H4 (cell line): ENCODE measurements at regions not wholly inside any gene's neighbourhood (a gene's known extent, or its start where the extent isn't known, plus 50 kb on each side); places are given as distances from the start of the nearest gene placed in this dataset.
A peak's percentile ranks its signal among the peaks of the same experiment; 100 is the strongest.
"Not testable (repeated sequence)": the region's sequence is repeated elsewhere in the genome, so short reads cannot be mapped to it uniquely, and the experiment has no call there.

Source experiments
- DNase-seq: peaks from one replicate; pipeline ENCODE4 v3.0.0-alpha.2; 2015; ENCODE audit warnings: low spot score

DNA sequence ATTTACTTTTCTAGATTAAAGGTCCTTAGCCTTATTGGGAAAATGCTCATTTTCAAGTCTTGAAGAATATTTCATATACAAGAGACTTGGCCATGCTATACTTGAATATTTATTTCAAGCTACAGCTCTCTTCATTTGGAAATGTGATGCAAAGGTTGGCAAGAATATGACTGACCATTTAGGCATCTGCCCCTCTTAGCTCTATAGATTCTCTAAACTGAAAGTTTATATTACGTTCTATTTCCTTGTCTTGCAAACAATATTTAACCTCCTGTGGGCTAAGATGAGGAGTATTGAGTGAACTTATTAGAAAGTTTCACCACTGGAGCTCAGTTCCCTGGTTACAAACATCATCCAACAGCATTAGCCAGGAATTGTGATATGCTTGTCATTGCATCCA, 593.1 kb downstream of the MAT2B start:
- DNase-seq = no peak

DNA sequence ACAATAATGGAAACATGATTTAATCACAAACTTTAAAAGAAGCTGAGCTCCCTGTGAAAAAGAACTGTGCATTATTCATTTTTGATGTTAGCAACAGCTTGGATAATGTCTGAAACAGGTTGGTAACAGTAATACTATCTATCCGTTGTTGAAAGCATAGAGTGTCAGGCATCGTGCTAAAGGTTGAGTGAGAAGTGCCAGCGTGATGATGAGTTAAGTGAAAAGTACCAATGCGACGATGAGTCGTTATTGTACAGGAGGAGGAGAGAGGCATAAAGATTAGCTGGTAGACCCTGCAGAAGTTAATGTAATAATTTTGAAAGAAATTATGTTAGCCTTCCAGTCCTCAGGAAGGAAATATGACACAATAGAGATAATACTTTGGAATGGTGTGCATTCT, 593.6 kb downstream of the MAT2B start:
- no peak for DNase-seq

DNA sequence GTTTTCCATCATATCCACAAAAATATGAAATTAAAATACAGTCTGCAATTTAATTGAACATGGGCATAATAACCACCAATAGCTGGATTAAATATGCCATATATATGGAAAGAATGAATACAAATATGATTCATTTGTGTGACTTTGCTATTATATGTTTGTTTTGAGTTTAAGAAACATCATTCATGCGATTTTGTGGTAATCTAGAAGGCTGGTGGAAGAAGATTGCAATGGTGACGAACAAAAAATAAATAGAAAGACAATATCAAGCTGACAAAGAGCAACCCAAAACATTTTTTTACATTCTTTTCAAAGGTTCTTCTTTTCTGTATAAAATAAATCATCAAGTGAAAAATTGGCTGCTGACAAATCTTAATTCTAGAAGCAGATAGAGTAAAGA, 610.0 kb downstream of the MAT2B start:
- no peak for DNase-seq

DNA sequence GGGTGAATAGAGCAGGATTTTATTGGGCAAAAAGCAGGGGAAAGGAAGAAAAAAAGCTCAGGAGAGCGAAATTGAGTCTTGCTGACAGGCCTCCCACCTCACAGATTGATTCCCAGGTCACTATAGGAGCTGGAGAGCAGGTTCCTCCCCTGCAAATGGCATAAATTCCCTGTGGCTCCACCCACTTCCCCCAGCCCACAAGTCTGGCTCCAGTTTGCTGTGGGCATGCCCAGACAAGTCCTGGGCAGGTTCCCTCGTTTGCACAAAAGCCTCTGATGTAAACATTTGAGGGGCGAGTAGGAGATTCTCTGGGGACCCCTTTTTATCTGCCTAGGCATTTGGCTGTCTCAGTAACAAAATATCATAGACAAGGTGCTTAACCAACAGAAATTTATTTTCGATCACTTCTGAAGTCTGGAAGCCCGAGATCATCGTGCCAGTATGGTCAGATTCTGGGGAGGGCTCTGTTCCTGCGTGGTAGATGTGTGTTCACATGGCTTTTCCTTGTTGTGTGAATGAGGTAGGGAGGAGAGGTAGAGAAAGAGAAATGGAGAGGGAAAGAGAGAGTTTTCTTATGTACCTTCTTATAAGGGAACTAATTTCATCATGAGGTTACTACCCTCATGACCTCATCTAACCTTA, 614.5 kb downstream of the MAT2B start:
- peak; percentile 42 for DNase-seq

DNA sequence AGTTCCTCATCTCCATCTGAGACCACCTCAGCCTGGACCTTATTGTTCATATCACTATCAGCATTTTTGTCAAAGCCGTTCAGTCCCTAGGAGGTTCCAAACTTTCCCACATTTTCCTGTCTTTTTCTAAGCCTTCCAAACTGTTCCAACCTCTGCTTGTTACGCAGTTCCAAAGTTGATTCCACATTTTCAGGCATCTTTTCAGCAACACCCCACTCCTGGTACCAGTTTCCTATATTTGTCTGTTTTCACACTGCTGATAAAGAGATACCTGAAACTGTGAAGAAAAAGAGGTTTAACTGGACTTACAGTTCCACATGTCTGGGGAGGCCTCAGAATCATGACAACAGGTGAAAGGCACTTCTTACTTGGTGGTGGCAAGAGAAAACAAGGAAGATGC, 622.1 kb downstream of the MAT2B start:
- no peak for DNase-seq

DNA sequence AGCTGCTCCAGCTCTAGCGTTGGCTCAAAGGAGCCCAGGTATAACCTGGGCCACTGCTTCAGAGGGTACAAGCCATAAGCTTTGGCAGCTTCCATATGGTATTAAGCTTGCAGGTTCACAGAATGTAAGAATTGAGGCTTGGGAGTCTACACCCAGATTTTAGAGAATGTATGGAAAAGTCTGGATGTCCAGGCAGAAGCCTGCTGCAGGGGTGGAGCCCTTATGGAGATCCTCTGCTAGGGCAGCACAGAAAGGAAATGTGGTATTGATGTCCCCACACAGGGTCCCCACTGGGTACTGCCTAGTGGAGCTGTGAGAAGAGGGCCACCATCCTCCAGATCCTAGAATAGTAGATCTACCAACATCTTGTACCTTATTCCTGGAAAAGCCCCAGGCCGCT, 626.9 kb downstream of the MAT2B start:
- DNase-seq = no peak

DNA sequence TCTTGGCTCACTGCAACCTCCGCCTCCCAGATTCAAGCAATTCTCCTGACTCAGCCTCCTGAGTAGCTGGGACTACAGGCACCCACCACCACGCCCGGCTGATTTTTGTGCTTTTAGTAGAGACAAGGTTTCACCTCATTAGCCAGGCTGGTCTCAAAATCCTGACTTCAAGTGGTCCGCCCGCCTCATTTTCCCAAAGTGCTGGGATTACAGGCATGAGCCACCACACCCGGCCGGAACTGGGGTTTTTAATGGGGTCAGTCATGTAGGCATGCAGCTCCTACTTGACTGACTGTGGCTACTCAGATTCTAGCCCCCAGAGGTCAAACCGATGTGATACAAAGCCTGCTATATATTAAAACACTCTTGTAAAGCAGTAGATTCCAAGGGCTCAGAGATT, 631.7 kb downstream of the MAT2B start:
- DNase-seq = no peak

DNA sequence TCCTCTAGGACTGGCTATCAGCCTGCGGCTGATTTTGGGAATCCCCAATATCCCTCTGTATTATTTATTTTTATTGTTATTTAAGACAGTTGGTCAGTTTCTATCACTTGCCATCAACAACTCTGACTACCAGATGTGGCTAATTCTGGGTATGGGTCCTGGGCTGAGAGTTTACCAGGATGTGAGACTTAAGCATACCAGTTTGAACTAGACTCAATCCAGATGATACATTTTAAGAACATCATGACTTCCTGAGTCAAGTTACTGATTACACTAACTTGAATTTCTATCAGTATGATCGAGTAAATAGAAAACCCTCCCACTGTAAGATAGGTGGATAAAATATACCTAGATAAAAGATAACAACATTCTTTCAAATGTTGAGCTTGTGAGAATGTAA, 634.0 kb downstream of the MAT2B start:
- no peak for DNase-seq

DNA sequence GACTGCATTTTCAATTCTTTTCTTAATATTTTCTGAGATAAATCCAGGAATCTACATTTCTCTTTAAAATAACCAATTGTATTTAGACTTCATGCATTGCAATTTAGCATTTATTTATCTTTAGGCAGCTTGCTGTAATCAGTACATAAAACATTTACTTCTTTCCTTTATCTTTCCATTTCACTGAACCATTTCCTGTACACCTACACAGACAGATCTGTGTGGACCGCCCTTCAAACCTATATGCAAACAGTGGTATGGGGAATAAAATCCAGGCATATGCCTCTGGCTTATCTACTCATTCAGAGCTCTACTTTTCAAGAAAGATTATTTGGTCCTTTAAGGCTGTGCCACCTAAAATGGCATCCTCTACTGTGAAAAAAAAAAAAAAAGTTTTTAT, 640.0 kb downstream of the MAT2B start:
- DNase-seq = no peak

DNA sequence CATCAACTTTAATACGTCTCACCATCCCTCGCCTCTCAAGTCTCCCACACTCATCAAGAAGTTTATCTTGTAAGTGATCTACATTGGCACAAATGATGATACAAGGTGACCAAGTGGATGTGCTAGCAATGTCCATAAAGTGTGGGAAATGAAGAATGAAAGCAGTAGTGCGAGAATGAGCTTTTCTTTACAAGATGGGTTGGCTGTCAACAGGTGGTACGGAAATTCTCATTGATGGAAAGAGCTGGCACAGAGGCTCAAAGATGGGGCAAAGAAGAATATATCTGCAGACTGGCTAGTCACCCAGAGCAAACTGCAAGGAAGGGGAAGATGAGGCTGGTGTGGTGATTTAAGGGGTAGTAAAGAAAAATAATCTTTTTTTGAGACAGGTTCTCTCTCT, 640.8 kb downstream of the MAT2B start:
- no peak for DNase-seq

DNA sequence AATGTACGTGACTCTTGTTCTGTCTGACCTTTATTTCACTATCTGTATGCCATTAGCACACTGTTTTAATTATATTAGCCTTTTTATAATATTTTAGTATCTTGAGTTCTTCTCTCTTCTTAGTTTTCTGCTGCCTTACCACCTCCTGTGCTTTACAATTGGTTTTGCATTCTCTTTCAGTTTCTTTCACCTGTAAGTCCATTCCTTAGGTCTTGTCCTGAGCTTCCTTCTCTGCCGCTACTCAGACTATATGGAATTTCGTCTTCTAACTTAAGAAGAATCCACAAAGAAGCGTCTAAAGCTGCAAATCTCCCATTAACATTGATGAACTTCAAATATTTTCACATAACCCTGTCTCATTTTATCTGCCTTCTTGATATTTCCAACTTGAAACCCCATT, 642.9 kb downstream of the MAT2B start:
- no peak for DNase-seq

DNA sequence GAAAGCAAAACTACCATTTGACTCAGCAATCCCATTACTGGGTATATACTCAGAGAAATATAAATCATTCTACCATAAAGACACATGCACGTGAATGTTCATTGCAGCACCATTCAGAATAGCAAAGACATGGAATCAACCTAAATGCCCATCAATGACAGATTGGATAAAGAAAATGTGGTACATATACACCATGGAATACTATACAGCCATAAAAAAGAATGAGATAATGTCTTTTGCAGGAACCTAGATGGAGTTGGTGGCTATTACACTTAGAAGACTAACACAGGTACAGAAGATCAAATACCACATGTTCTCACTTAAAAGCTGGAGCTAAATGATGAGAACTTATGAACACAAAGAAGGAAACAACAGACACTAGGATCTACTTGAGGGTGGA, 647.1 kb downstream of the MAT2B start:
- DNase-seq = not testable (repeated sequence)

DNA sequence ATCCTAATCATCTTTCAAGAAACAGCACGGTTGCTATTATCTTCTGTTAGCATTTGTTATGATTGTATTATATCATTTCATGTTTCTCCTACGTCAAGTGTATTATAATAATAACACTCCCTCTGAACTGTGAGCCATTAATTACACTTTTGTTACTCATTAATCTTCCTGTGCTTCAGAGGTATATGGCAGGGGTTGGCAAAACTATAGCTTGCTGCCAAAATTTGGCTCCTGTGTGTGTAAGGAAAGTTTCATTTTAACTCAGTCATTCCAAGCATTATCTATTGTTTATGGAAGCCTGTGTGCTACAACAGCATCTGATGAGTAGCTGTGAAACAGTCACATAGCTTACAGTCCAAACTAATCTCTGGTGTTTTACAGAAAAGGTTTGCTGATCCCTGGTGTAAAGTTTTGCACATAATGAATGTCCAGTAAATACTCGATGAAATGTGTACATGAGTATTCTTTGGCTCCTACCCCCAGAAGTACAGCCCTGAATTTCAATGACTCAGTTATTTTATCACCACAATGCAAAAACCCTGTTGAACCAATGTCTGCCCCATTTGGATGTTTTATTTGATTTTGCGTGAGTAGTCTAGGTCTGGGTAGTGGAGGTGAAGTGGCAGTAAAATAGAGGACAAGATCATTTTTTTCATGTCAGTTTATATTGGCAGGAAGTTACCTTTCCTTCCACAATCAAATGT, 648.2 kb downstream of the MAT2B start:
- DNase-seq = no peak

DNA sequence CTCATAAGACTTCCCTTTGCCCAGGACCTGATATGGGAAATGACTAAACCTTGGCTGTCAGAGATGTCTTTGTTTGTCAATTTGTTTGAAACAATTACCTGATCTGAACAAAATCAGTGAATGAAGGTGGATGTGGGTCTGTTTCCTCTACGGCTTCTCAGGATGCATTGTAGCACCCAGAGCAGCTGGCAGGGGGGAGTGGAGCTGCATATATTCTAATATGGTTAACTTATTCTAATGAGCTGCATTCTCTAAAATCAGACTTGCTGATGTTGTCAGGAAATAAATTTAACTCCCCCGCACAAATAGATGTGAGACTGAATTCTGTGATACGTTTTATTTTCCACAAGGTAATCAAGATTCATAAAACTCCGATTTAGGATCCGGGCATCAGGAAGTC, 665.4 kb downstream of the MAT2B start:
- DNase-seq = no peak

DNA sequence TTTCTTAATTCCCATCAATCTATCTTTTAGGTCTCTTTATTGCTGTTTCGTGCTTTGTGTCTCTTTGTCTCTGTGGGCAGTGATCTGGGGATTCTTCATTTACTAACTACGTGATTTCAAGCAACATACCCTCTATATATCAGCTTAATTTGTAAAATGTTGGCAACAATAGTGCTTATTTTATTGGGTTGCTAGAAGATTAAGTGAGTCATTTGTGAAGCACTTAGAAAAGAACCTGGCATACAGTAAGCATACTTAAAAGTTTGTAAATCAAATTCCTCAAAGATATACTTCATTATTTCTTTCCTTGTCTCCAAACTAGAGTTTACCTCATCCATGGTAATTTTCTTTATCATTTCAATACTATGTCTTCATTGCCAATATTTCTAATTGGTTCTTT, 669.7 kb downstream of the MAT2B start:
- DNase-seq = no peak

DNA sequence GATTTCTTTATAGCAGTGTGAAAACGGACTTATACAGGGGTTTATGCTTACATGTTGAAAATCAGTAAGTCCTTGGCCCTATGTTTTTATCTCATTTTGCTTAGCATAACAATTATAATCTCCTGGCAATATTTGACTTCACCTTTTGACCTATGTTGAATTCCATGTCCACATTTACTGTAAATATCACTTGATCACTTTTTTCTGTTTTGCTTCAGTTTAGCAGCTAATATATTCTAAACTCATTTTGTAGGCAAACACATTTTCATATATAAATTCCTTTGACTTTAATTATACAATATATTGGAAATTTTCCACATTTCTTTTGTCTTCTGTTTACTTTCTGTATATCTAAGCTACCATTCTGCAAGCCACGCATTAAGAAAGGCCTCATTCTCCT, 674.0 kb downstream of the MAT2B start:
- DNase-seq = no peak

DNA sequence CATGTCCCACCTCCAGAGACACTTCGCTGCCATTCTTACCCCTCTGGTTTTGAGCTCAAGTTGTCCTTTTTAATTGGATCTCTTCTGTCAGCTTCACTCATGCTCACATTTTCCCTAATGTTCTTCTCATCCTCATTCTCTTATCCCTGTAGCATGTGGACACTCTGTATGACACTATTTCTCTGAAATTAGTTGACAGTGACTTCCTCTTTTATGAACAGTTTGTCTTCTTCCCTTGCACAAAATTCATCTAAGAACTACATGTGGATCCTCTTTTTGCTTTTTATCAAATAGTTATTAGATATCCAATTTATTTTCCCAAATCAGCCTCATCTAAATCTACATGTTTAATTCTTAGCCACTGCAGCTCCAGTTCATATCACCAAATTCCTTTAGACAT, 676.2 kb downstream of the MAT2B start:
- no peak for DNase-seq

DNA sequence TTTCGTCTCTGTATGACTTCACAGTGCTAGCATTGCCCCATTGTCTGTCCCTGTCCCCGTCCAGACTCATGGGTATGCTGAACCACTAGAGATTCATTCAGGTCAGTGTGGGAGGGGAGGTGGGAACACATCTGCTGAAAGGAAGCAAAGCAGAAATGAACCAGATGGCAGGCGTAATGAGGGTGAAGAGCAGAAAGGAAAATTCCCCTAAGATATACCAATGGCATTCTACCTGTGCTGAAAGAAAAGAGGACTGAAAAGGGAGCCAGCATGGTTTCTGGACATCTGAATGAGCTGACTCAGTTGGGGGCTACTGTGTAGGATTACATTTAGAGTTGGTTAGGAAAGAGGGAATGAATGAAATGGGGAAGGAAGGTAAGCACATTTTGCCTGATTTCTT, 678.7 kb downstream of the MAT2B start:
- DNase-seq = no peak

DNA sequence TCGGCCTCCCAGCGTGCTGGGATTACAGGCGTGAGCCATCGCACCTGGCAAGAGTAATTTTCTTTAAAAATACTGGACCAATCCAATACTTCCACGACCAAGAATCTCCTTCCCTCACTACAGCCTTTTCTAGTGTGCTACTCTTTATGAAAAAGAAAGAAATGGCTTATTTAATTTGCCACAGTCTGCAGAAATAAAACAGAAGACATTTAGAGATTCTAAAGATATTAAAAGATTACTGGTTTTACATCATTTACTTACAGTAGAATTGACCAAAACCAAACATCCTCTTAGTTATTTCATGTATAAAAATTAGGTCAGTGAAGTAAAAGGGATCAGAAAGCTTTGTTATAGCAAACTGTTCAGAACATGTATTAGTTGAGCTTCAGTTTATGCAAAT, 679.6 kb downstream of the MAT2B start:
- DNase-seq = no peak

DNA sequence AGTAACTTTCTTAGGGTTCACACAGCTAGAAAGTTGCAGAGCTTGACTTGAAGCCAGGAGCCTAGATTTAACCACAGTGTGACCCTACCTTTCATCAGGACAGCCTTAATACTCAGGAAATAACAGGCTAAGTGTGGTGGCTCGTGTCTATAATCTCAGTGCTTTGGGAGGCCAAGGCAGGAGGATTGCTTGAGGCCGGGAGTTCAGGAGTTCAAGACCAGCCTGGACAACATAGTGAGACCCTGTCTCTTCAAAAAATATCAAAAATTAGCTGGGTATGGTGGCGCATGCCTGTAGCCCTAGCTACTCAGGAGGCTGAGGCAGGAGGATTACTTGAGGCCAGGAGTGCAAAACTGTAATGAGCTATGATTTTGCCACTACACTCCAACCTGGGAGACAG, 681.1 kb downstream of the MAT2B start:
- DNase-seq = no peak

DNA sequence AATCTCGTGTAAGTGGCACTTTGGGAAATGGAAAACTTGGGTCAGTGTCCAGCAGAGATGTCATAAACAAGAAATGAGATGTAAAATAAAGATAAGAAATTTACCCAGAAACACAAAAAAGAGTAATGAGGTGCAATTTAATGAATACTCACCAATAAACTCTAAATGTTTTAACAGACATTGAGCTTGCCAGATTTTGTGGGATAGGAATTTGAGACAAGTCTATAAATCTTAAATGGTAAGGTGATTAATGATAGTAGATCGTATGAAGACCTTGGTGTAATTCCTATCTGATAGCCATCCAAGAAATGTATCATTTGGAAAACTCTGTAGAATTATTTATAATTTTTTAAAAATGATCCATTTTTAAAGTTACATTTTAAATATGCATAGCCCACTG, 682.4 kb downstream of the MAT2B start:
- DNase-seq = no peak

DNA sequence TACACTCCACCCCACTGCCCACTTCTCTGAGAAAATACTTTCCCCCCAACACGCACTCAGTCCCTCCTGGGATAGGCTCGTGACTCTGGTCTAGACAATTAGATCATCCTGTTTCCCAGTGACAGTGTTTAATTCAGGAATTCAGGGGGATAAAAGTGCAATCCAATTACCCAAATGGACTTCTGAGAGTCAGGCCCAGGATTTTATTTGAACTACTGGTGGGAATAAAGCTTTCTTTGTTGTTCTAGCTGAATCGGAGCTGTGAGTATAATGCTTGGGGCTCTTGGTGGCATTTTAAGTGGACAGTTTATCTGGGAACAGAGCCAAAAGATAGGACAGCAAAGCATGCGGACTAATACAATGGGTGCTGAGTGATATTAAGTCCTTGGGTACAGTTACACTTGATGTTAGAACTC, 683.3 kb downstream of the MAT2B start:
- peak; percentile 13 for DNase-seq

DNA sequence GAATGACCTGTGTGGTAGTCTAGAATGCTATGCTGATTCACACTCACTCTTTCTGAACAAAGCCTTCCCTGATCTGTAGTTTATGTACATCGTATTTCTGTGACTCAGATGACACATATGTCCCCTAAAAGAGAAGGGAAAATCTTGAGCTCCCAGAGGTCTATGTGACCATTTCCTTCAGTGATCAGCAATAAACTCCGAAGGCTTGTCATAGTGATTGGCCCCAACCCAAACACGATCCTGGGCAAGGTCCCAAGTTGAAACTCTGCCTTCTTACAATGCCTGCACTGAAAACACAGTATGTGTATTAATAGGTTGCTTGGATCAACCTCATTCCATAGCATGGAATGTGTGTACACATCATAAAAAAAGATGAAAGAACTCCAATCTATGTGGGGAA, 685.8 kb downstream of the MAT2B start:
- peak; percentile 24 for DNase-seq

DNA sequence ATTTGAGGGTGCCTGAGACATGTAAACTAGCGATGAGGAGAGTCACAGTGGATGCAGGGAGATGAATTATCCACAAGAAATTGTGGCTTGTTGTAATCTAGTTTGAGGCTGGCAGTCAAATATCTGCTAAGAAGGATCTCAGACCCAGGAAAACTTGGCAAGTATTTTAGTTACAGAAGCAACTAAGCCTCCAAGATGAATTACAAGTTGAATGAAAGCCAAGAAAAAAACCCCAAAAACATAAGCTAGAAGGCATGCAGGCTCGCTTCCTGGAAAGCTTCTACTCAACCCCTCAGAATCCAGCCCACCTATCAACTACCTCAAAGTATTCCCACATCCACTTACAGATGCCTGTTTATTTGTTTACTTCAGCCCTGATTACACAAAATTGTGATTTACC, 696.9 kb downstream of the MAT2B start:
- peak; percentile 18 for DNase-seq
